ENCODE measurements at regions not wholly inside any gene's neighbourhood (a gene's known extent, or its start where the extent isn't known, plus 50 kb on each side); places are given as distances from the start of the nearest gene placed in this dataset.

DNA sequence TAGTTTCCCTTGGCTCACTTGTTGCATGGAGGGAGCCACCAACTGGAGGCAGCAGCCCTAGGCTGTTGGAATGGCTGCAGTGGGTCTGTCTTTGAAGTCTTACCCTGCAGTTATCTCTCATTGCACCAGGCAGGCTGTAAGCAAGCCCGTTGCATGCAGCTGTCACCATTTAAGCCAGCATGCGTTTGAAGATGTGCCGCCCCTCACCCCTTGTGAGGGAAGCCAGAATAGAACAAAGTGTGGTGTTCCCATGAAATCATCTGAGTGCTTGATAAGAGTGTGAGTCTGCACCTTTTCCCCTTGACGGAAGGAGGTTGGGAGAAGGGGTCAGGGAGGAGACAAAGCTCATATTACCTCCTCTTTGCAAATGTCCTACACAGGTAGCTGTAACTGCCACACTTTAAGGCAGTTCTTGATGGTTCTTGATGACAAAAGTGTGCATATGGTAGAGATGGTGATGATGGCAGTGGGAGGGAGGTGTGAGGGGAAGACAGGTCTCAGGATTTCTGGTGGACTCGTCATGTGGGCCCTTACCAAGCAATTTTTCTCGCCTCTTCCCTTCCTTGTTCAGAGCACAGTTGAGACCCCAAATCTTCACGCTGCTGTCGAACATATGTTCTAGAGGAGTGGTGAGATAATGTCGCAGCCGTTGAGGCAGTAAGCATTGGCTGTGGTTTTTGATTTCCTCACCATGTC is 191.4 kb upstream of the LEF1 start:
- FAIRE-seq: no peak

DNA sequence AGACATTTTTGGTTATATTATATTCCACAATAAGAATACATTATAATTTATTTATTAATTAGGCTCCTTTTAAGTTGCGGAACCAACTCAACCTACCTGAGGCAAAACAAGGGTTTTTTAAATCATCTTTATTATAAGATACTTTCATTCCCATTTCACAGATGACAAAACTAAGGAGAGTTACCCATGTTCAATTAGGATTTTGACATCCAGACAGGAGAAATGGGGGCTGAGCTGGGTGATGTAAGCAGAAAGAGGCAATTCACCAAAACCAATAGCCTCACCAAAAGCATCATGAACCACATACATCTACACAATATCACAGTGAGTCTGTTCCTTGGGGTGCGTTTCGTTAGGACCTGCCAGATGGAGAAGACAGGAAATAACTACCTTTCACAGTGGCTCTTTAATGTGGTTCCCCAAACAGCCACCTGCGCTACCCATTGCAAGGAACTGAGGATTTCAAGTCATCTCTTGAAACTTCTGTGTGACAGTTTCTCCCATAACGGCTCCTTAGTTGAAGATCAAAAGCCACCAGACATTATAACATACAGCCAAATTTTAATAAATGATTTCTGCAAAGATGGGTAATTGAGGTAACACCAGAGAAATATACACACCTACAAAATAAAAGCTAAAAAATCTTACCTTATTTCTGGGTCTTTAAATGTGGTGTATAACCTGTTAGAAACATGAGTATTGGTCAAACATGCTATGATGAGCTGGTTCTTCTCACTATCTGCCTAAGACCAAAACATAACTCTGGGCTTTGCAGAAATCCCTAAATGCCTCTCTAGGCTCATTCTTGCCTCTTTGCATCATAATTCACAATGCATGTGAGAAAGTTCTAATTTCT is 190.6 kb upstream of the LEF1 start:
- FAIRE-seq: no peak

DNA sequence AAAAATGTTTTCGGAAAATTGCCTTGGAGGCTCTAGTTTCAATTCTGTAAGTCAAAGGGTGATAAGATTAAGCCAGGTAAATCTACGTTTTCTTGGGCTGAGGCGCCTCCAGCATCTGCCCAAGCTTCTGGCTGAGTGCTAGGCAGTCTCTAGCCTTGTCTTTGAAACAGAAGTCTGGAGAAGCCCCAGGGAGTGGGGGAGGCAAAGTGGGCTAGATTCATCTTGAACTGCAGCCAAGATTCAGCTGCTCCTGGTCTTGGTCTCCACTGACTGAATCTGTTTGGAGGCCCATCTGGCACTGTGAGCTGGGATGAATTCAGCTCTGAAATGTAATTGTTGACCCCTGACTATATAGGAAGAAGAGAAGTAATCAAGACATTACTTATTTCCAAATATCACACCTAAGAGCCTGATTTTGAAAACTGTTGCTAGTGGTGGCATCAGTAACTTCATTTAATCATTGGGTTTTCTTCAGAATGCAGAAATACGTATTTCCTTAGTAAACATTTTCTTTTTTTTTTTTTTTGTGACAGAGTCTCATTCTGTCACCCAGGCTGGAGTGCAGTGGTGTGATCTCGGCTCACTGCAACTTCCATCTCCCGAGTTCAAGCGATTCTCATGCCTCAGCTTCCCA is 187.3 kb upstream of the LEF1 start:
- FAIRE-seq: no peak

DNA sequence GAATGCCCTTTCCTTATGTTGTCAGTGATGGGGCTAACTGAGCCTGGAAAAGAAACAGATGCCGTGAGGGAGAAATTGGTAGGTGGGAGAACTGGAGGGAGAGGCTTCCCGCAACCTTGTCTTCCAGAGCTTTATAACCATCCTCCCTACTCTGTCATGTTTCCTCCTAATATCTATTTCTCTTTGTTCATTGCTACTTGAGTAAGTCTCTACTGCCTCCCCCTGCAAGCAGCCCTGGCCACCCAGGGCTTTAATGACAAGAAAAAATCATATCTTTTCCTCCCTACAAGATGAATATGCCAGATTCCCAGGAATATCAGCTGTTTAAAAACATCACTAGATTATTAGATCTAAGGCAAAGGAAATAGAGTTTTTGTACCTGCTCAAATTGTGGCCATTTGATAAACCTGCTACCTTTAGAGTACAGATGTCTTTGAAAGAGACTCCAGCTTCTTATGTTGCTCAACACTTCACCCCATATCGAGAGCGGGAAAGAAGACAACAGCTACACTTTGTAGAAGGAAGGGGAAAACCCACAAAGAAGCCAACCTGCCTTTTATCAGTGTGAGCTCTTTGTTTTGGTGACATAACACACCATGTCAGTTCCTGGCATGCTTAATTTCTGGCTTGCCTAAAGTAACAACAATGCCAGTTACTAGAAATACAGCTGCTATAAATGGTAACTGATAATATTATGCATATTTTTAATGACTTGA is 186.6 kb upstream of the LEF1 start:
- FAIRE-seq: peak; percentile 84

DNA sequence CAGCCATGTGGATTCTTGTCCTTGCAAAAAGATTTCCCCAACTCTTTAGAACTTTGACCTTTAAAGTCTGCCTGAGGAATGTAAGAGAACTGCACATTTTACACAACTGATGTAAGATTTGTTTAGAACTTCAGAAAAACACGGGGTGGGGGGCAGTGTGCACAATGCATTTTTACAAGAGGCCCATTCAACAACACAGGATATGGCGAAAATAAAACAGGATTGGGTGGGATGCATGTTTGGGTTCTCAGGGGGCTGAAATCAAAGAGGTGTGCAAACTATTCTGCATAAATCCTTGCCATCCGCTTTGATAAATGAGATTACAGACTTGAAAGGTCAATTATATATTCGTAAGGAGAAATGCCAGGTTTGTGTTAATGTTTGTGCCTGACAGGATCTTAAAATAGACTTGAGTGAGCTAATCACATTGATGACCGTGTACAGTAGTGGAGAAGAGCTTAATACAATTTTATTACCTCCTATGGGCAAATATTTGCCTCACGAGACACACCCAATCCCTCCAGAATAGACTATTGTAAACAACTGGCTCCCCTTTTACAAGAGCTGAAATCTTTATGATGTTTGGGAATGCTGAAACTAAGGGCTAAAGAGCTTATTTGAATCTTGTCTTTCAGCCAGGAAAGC is 184.1 kb upstream of the LEF1 start:
- peak; percentile 65 for FAIRE-seq

DNA sequence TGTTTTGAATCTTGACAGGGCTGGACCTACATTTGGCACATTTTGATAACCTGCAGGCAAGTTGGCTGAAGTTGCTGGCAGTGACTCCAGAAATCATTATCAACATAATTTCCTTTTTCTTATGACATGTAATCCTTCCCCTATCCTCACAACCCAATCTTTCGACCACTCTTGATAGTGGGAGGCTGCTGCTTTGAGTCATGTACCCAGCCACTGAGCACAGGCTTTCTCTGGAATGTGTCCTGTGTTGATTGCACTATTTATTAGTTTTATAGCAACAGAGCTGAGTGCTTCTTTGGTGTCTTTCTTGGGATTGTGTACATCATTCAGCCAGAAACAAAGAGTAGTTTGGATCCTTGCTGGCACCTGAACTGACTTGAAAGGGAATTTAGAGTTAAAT is 183.1 kb upstream of the LEF1 start:
- no peak for FAIRE-seq

DNA sequence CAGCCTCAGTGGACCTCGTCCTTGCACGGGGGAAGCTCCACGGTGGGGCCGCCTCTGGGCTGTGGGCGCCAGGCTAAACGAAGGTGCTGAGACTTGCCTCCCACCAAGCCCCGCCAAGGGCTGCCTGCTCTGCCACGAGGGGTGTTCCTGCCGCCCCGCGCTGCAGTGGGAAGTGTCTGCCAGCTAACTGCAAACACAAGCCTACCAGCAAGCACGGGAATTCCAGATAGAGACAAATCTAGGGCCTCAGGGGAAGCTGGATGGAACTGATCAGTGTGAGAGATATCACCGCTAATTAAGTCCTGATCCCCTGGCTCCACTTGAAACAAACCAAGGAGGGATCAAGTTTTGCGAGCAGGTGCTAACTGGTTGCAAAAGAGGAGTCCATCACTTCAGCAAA is 181.6 kb upstream of the LEF1 start:
- no peak for FAIRE-seq

DNA sequence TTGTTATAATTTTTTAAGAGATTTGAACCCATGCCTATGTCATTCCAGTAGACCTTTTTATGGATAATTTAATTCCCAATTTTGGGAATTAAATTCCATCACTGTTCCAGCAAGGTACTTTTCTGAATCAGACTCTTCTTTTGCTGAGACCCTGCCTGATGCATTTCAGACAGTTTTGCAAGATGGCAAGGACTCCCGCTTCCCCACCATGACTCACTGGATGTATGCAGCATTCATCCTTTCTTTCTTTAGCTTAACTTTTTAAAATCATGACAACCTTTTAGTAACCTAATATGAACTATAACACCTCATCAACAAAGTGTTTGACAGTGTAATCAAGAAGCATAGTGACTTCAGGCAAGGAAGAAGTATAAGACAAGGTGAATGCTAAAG is 178.1 kb upstream of the LEF1 start:
- FAIRE-seq: no peak

DNA sequence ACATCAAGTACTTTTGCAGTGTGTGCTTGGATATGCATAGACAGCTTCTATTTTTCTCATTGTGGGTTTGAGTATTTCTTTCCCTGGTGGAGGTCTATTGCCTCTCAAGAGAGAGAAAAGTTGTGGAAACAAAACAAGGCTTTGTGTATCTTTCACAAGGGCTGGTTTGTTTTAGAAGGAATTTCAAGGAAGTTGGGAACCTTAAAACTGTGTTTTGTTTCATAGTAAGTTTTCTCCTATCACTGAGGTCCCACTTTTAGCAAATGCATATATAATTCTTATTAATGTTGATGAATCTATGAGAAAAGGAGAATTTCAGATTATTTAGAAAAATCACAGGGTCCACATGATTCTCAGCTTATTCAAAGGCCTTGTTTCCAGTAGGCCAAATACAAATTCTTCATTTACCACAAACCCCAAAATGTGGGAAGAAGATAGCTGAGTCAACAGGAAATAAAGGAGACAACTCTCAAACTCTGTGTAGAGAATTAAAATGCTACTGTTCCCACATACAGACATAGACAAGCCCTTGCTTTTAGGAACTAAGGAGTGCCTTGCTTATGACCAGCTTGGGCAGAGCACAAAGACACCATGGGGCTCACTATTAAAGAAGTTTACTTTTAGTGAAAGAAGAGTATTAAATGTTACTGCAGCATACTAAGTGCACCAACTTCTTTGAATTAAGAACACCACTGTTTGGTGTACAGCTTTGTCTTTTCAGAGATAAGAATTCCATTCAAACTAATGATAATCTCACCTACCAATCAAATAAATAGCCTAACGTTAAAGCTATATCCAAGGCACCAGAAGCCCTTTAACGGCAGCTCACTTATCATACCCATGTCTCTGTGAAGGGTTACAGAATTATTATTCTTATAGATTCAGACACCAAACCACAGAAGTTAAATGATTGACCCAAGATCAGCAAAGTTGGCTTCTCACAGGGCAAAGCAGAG is 177.4 kb upstream of the LEF1 start:
- FAIRE-seq: no peak

DNA sequence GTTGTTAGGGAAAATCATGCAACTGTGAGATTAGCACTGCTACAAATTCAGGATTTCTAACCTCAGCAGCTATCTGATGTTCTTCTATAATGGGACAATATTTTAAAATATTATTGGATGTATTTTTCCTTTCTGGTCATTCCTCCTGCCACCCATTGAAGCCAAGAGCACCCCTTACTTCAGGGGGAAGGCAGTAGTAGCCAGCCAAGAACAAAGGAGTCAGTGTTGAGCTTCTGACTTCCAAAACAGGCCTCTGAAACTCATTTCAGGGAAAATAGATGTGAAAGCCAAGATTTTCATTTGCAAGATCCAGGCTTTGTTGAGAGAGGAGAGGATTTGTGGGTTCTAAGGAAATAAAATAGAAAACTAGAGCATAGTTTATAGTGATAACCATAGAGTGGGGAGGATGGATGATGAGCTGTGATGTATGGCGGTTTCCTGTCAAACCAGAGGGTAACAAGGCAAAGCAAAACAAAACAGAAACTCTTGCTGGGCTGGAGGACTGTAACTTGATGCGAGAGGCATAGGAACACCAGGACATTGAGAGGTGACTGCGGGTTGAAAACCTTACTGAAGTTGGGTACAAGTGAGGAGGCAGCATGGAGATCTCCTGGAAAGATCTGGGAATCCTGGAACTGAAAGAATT is 173.7 kb upstream of the LEF1 start:
- FAIRE-seq: no peak

DNA sequence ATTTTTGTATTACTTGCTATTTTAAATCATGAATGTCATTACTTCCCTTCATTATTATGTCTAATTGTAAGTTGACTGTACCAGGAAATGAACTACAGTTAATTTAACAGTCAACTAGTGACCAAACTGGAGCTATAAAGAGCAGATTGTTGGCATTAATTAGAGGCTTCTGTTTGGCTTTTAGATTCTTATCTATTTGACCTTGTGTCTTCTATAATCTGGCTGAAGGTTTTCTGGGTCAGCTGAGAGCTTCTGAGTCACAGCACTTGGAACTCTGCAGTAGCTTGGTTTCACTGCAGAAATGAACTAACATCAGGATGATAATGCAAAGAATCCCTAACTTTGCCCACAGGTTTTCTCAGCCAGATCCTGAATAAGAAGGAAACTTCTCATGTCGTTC is 169.2 kb upstream of the LEF1 start:
- FAIRE-seq: peak; percentile 39

DNA sequence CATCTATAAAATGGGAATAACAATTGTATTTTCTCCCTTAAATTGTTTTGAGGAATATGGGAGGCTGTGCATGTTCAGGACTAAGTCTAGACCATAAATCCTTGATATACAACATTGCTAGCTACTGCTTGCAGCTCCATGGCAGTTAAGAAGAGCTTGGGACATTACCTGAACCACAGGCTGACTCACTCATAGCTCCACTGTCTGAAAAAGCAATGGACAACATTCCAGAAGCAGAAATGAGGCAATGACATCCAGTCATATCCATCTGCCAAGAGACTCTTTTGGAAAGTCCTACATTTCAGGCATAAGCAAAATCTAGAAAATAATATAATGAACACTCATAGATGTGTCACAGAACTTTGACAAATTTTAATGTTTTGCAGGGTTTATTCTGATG is 167.3 kb upstream of the LEF1 start:
- no peak for FAIRE-seq

DNA sequence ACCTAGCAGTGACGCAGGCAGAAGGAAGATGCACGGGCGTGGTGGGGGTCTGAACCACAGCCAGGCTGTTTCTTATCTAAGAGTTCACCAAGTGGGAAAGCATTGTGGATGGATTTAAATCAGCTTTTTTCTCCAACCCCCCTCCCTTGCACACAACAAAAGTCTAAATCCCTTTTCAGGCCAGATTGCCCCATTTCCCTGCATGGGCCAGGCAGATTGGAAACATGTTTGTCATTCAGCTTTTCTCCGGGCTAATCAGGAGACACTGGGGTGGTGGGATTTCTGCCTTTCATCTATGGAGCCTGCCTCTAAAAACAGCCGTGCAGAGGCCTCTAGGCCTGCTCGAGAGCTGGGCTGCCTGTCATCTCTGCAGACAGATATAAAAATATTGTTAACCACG is 166.3 kb upstream of the LEF1 start:
- FAIRE-seq: no peak

DNA sequence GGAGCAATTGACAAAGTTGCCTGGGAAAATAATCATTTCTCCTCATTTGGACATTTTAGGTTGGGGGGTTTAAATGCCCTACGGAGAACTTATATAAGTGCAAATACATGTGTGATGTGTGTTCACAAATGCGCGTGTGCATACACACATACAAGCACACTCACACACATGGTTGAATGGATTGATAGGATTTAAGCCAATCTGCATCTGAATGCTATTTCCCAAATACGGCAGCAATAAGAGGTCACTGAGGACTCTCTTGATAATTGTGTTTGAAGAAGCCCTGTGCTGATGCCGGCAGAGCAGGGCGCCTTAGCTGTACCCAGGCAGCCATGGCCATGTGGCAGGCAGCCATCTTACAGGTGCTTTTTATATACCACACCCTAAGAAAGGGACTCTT is 165.3 kb upstream of the LEF1 start:
- no peak for FAIRE-seq

DNA sequence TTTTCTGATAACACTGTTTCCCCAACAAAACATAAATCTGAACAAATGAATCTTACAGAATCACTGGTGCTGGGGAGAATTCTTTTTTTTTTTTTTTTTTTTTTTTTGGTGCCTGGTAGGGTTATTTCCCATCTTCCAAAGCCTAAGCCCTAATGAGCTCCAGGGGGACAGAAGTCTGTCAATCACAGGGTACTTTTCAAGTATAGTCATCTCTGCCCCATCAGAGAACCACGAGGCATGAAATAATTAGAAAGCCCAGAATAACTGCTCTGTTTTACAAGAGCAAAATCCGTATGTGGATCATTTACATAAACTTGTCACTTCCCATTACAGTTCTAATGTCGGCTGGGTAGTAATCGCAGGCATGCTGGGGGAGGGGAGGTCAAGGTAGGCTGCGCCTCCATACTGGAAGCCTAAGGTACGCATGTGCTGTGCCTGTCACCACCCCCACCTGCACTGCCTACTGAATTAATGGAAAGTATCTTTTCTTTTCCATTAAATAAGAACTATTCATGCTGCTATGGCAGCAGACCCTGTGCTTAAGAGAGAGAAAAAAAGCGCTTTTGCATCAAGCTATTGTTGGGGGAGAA is 164.7 kb upstream of the LEF1 start:
- FAIRE-seq: no peak

DNA sequence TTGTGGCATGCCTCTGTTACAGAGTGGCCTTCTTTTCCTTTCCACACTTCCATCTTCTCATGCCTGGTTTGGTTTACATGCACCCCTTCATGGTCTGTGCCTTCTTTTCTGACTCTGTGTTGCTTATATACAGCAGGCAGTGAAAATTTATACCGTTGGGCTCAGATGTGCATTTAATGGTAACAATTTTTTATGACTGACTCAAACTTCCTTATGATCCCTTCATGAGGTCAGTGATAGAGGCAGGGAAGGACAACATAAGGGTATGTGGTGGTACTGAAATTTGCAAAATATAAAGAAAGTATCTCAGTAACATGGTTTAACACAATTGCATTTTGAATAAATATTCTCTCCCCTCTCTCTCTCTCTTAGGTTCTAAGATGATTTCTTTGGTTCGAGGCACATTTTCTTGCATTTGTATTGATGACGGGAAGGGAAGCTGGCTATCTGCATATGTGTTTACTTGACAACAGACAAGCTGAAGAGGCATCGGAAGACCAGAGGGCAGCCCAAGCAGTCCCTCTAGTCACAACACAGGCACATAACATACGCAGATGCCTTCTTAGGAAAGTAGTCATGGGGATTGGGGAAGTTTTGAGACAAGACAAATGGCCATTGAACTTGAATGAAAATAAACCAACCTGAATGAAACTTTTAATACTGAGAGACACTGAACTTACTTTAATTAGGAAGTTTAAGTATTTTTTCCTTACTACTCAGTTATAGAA is 163.3 kb upstream of the LEF1 start:
- FAIRE-seq: no peak

DNA sequence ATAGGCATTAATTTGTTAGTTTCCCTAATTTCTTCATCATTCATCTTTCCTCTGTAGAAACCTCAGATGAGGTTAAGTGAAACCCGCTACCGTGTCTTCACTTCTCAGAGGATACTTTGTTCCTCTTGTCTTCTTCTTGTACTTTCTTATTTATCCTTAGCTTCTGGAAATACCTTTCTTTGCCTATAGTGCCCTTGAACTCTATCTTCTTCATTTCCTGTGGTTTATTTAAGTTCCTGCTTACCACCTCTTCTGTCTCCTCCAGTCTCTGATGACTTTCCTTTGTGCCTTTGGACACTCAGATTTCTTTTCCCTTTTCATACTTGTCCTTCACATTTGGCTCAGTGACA is 159.6 kb upstream of the LEF1 start:
- FAIRE-seq: no peak

DNA sequence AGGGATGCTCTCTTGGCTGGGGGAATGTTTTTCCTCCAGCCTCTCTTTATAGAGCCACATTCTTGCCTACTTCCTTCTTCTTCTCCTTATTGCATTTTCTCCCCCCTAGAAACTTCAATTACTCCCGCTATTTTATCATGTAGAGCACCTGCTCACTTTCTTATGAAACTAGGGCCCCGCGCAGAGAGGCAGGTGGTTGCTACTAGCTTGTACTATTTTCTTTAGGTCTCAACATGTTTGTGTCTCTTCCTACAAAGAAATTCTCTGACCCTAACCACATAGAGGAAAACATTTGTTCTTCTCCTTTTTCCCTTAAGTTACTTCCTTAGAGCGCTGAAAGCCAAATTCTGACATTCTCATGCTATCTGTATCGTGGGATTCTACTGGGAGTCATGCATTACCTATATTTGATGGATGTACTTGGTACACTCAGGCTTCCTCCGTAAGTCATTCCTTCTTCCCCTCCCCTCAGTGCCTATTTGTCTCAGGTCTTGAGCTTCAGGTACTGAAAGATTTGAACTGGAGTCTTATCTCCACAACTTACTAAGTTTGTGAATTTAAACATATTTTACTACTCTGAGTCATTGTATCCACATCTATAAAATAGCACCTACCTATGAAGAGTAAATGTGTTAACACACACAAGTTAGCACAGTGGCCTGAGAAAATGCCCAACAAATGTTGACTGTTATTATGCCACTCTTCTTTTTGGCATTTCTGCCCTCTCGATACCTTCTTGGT is 159.1 kb upstream of the LEF1 start:
- no peak for FAIRE-seq

DNA sequence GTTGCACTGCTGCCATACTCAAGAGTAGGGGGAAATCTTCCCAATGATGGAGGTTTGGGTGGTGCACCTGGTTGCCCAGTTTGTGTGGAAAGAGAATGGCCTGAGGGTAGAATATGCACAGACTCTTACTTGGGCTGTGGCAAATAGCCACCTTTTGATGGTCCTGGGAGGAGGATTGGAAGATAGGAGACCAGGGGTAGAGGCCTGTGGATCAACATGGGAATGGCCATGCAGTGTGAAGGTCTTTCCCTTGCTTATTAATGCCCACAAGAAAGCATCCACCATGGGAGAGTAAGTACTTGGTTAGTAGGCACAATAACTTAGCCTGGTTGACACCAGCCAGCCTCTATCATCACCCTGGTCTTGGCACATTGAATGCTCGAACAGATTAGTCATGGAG is 156.8 kb upstream of the LEF1 start:
- FAIRE-seq: no peak

Measured in endometrium (tissue), 2 donors.